ENCODE measurements at regions not wholly inside any gene's neighbourhood (a gene's known extent, or its start where the extent isn't known, plus 50 kb on each side); places are given as distances from the start of the nearest gene placed in this dataset.

GRCh38 chr16:6571044-6571443, 761.6 kb upstream of the RBFOX1 start:
- TF ChIP-seq, protein P1, sequence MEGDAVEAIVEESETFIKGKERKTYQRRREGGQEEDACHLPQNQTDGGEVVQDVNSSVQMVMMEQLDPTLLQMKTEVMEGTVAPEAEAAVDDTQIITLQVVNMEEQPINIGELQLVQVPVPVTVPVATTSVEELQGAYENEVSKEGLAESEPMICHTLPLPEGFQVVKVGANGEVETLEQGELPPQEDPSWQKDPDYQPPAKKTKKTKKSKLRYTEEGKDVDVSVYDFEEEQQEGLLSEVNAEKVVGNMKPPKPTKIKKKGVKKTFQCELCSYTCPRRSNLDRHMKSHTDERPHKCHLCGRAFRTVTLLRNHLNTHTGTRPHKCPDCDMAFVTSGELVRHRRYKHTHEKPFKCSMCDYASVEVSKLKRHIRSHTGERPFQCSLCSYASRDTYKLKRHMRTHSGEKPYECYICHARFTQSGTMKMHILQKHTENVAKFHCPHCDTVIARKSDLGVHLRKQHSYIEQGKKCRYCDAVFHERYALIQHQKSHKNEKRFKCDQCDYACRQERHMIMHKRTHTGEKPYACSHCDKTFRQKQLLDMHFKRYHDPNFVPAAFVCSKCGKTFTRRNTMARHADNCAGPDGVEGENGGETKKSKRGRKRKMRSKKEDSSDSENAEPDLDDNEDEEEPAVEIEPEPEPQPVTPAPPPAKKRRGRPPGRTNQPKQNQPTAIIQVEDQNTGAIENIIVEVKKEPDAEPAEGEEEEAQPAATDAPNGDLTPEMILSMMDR (IDR thresholded peaks at IDR 0.05) = no peak
- TF ChIP-seq POLR2A (IDR thresholded peaks at IDR 0.05) = no peak
- TF ChIP-seq EP300 (IDR thresholded peaks at IDR 0.05; ENCODE audit: low read depth) = no peak
- TF ChIP-seq POLR2AphosphoS5 (IDR thresholded peaks at IDR 0.05) = no peak

Measured in transverse colon (tissue), 4 donors.